SK-N-SH treated with all-trans-retinoic acid at 6 μM for 48 hours (cell line): ENCODE measurements at regions not wholly inside any gene's neighbourhood (a gene's known extent, or its start where the extent isn't known, plus 50 kb on each side); places are given as distances from the start of the nearest gene placed in this dataset.

Source experiments
- ATAC-seq: fragments of 200-7000 bp; cut with Tn5 transposase; 3 replicates; pipeline ENCODE4 v1.9.1; 2020; ENCODE audit warnings: mild to moderate bottlenecking, moderate library complexity
- BACH2 ChIP-seq: fragments of 250-450 bp; sonication (Bioruptor Pico); IDR thresholded peaks from 2 replicates; pipeline ENCODE4 v1.9.0; 2021; ENCODE audit warnings: mild to moderate bottlenecking, borderline replicate concordance
- CSDC2 ChIP-seq: fragments of 250-450 bp; sonication (Bioruptor Pico); IDR thresholded peaks from 2 replicates; pipeline ENCODE4 v1.5.0; 2020; ENCODE audit warnings: mild to moderate bottlenecking, moderate library complexity
- CSRNP3 ChIP-seq: fragments of 250-450 bp; sonication (Bioruptor Pico); IDR thresholded peaks from 2 replicates; pipeline ENCODE4 v1.5.1; 2021; ENCODE audit warnings: mild to moderate bottlenecking, moderate library complexity
- ESRRG ChIP-seq: fragments of 250-450 bp; sonication (Bioruptor Pico); IDR thresholded peaks from 2 replicates; pipeline ENCODE4 v1.6.1; 2021; ENCODE audit warnings: mild to moderate bottlenecking
- GLIS3 ChIP-seq: fragments of 250-450 bp; sonication (Bioruptor Pico); IDR thresholded peaks from 2 replicates; pipeline ENCODE4 v1.5.0; 2020; ENCODE audit warnings: mild to moderate bottlenecking, moderate library complexity
- ISL1 ChIP-seq: fragments of 250-450 bp; sonication (Bioruptor Pico); IDR thresholded peaks from 2 replicates; pipeline ENCODE4 v2.1.2; 2022; ENCODE audit warnings: mild to moderate bottlenecking, moderate library complexity
- PPARA ChIP-seq: fragments of 250-450 bp; sonication (Bioruptor Pico); IDR thresholded peaks from 2 replicates; pipeline ENCODE4 v1.5.0; 2020; ENCODE audit warnings: mild to moderate bottlenecking, borderline replicate concordance
- RARB ChIP-seq: fragments of 250-450 bp; sonication (Bioruptor Pico); IDR thresholded peaks from 2 replicates; pipeline ENCODE4 v1.8.0; 2021; ENCODE audit warnings: mild to moderate bottlenecking, moderate library complexity
- TCF4 ChIP-seq: fragments of 250-450 bp; sonication (Bioruptor Pico); IDR thresholded peaks from 2 replicates; pipeline ENCODE4 v1.8.0; 2021; ENCODE audit warnings: mild to moderate bottlenecking, moderate library complexity, borderline replicate concordance
- TSHZ2 ChIP-seq: fragments of 250-450 bp; sonication (Bioruptor Pico); IDR thresholded peaks from 2 replicates; pipeline ENCODE4 v1.5.0; 2020; ENCODE audit warnings: mild to moderate bottlenecking, moderate library complexity
- ZFP3 ChIP-seq: fragments of 250-450 bp; sonication (Bioruptor Pico); IDR thresholded peaks from 2 replicates; pipeline ENCODE4 v1.5.0; 2020; ENCODE audit warnings: mild to moderate bottlenecking, moderate library complexity
- ZFP30 ChIP-seq: fragments of 450-650 bp; formaldehyde crosslinking; IDR thresholded peaks from 2 replicates; pipeline ENCODE4 v1.5.0; 2022; ENCODE audit warnings: mild to moderate bottlenecking, moderate library complexity
- ZNF565 ChIP-seq: fragments of 450-650 bp; formaldehyde crosslinking; conservative IDR thresholded peaks from 2 replicates; pipeline ENCODE4 v1.5.0; 2020; ENCODE audit warnings: low read depth, mild to moderate bottlenecking, moderate library complexity
- ZNF8 ChIP-seq: fragments of 450-650 bp; formaldehyde crosslinking; IDR thresholded peaks from 2 replicates; pipeline ENCODE4 v1.5.0; 2020; ENCODE audit warnings: mild to moderate bottlenecking, moderate library complexity
- TF ChIP-seq, protein P1 (sequence below): fragments of 250-450 bp; sonication (Bioruptor Pico); IDR thresholded peaks from 2 replicates; pipeline ENCODE4 v1.8.0; 2021; ENCODE audit warnings: low read depth, mild to moderate bottlenecking, moderate library complexity, borderline replicate concordance
- TF ChIP-seq, protein P2 (sequence below): fragments of 250-450 bp; sonication (Bioruptor Pico); IDR thresholded peaks from 2 replicates; pipeline ENCODE4 v1.8.0; 2020; ENCODE audit warnings: mild to moderate bottlenecking, moderate library complexity, borderline replicate concordance
- TF ChIP-seq, protein P3 (sequence below): fragments of 250-450 bp; sonication (Bioruptor Pico); IDR thresholded peaks from 2 replicates; pipeline ENCODE4 v1.5.1; 2020; ENCODE audit warnings: low read depth, mild to moderate bottlenecking, moderate library complexity

DNA sequence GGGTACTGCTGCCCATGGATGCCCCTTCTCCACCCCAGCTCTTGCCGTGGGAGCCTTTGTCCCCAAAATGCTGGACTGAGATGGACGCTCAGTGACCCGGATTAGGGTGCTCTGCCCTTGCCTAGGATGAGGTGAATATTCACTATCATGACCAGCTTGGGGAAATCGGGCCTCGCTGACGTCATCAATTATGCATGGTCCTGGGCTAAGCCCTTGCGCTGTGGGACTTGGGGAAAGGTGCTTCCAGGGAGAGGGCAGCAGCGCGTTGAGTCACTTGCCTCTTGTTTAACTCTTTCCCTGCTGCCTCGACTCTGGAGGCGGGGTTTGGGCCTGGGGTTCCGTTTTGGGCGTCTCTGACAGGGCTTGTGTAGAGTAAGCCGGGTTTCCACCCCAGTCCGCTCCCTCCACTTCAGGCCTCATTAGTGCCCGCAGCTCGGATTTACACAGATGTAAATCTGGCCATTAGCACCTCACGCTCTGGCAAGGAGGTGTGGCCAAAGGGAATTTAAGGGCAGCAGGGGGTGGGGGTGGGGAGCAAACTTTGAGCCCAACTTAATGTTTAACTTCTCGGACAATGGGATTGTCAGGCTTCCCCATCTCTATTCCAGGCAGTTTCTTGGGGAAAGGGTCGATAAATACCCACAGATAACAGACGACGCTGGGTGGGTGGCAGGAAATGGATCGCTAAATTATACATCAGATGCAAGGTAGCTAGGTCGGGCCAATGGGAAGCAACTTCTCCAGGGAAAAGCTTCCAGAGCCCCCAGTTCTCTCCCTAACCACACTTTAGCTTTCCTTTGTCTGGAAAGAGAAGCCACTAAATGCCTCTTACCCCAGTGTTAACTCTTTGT, 51.3 kb upstream of the TCF7L2 start:
- TF ChIP-seq PPARA (no peak), GLIS3 (no peak), TSHZ2 (CRISPR knock-in tag) (no peak), ZFP30 (CRISPR knock-in tag) (no peak), CSDC2 (CRISPR knock-in tag) (no peak), TCF4 (CRISPR knock-in tag) (no peak), BACH2 (CRISPR knock-in tag) (no peak), RARB (no peak), ZFP3 (CRISPR knock-in tag) (no peak)
- TF ChIP-seq, protein P1, sequence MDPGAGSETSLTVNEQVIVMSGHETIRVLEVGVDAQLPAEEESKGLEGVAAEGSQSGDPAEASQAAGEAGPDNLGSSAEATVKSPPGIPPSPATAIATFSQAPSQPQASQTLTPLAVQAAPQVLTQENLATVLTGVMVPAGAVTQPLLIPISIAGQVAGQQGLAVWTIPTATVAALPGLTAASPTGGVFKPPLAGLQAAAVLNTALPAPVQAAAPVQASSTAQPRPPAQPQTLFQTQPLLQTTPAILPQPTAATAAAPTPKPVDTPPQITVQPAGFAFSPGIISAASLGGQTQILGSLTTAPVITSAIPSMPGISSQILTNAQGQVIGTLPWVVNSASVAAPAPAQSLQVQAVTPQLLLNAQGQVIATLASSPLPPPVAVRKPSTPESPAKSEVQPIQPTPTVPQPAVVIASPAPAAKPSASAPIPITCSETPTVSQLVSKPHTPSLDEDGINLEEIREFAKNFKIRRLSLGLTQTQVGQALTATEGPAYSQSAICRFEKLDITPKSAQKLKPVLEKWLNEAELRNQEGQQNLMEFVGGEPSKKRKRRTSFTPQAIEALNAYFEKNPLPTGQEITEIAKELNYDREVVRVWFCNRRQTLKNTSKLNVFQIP (CRISPR knock-in tag): no peak
- ATAC-seq: no peak

DNA sequence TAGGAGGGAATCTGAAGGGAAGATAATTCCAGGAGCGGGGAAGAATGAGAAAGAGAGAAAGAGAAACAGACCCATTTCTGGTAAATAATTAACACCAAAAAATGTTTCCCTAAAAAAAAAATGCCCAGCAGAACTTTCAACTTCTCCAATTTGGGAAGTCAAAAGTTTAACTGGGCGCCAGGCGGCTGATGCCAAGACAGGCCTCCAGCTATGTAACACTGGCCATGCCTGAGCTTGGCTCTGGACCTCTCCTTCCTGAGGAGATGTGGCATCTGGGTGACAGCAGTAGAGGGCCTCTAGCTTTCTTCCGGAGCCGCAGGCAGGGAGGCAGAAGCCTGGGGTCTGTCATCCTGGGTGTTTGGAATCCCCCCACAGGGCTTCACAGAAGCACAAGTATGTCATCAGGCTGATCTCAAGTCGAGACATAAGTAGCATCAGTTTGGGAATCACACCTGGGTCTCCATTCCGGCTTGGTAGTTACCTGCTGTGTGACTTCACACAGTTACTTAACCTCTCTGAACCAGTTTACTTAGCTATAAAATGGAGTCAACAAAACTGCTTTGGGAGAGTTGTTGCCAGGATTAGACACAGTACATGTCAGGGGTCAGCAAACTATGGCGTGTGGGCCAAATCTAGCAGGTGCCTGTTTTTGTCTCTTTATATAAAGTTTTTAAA, 50.5 kb upstream of the TCF7L2 start:
- TF ChIP-seq, protein P2, sequence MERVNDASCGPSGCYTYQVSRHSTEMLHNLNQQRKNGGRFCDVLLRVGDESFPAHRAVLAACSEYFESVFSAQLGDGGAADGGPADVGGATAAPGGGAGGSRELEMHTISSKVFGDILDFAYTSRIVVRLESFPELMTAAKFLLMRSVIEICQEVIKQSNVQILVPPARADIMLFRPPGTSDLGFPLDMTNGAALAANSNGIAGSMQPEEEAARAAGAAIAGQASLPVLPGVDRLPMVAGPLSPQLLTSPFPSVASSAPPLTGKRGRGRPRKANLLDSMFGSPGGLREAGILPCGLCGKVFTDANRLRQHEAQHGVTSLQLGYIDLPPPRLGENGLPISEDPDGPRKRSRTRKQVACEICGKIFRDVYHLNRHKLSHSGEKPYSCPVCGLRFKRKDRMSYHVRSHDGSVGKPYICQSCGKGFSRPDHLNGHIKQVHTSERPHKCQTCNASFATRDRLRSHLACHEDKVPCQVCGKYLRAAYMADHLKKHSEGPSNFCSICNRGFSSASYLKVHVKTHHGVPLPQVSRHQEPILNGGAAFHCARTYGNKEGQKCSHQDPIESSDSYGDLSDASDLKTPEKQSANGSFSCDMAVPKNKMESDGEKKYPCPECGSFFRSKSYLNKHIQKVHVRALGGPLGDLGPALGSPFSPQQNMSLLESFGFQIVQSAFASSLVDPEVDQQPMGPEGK: no peak
- TF ChIP-seq ZNF8 (no peak), ESRRG (CRISPR knock-in tag) (no peak), ZNF565 (CRISPR knock-in tag) (no peak), CSRNP3 (CRISPR knock-in tag) (no peak), ZFP3 (CRISPR knock-in tag) (no peak), GLIS3 (no peak), ISL1 (CRISPR knock-in tag) (no peak), TSHZ2 (CRISPR knock-in tag) (no peak), ZFP30 (CRISPR knock-in tag) (no peak)
- TF ChIP-seq, protein P3, sequence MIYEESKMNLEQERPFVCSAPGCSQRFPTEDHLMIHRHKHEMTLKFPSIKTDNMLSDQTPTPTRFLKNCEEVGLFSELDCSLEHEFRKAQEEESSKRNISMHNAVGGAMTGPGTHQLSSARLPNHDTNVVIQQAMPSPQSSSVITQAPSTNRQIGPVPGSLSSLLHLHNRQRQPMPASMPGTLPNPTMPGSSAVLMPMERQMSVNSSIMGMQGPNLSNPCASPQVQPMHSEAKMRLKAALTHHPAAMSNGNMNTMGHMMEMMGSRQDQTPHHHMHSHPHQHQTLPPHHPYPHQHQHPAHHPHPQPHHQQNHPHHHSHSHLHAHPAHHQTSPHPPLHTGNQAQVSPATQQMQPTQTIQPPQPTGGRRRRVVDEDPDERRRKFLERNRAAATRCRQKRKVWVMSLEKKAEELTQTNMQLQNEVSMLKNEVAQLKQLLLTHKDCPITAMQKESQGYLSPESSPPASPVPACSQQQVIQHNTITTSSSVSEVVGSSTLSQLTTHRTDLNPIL (CRISPR knock-in tag): no peak
- TF ChIP-seq, all 23 proteins: peak for 0
- no peak for ATAC-seq
